ENCODE measurements at regions not wholly inside any gene's neighbourhood (a gene's known extent, or its start where the extent isn't known, plus 50 kb on each side); places are given as distances from the start of the nearest gene placed in this dataset.
A peak's percentile ranks its signal among the peaks of the same experiment; 100 is the strongest.
"Not testable (repeated sequence)": the region's sequence is repeated elsewhere in the genome, so short reads cannot be mapped to it uniquely, and the experiment has no call there.

- DNase-seq, result peak; percentile 39
Measured at GRCh38 chr14:30270200-30271161, 288.5 kb upstream of the G2E3 start.

DNA sequence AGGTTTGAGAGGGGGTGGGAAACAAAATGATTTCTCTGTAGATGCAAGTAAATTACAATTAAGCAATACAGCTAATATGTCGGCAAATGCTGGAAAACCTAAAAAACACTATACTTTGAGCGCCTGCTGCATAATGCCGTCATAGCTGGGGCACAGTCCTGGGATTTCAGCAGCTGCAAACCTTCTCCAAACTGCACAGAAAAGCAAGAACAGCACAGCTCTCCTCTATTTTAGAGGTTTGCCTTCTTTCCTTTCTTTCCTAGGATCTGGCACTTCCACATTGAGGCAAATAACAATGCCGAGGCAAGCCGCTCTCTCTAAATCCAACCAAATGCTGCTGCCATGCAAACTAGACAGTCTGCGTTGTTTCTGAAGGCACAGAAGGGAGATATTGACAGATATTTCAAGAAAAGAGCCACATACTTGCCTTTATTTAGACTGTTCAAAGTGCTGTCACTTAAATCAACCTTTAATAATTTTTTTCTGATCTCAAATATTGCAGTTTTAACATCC is 287.1 kb upstream of the G2E3 start:
- no peak for DNase-seq

- no peak for DNase-seq
Measured at GRCh38 chr14:30272848-30273832, 285.8 kb upstream of the G2E3 start.

DNA sequence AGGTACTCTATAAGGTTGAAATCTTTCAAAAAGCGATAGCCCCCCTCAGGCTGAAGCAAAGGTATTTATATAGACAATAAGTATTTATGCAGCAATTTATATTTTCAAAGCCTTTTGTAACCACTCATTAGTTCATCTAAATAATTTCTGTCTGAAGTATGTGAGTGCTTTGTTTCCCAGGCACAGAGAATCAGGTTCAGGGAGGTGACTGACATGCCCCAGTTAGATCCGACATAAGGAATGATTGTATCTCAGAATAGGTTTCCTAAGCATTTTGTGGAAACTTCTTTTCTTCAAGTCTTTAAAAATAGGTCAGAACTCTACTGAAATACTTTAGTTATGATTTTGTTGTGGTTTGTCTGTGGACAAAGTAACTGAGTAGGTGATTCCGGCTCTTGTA is 283.4 kb upstream of the G2E3 start:
- no peak for DNase-seq

DNA sequence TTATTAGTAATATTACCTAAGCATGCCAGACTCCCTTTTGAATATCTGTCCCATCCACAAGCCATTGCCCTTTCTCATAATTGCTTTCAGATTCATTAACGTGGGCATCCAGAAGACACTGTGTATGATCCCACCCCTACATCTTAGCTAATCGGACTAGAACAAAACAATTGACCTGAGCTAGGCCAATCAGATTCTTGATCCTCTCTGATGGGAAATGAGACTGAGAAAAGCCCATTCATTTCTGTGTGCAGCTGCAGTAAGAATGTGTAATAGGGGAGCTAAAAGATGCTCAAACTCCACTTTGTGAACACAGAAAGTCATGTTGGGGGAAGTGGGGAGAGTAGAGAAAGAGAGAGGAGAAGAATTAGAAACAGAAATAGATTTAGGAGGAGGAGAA is 281.7 kb upstream of the G2E3 start:
- no peak for DNase-seq

GRCh38 chr14:30278856-30279255 is 280.1 kb upstream of the G2E3 start:
- DNase-seq, result not testable (repeated sequence)

DNA sequence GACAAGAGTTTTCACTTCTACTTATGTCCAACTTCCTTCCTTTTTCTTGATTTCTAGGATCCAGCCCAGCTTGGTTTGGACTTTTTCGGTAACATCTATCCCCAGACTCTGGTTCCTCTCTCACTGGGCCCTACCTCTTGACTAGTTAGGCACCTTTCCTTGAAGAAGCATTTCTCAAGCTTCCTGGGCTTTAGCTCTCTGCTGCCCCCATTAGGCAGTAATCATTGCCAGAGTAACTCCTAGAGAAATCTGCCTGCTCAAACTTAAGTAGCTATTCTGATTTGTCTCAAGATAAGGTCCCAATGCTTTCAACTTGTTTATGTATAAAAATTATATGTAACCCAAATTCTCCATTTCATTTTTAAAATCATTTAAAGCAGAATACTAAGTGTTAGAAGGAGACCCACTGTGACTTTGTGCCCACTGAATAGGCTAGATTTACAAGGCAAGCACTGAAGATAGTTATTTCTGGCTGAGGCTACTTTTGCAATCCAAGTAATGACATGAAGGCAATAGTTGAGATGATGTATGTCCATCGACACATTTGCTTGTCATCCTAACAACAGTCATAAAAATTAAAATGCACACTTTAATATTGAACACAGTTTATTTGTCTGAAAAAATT is 275.0 kb upstream of the G2E3 start:
- DNase-seq, result no peak

DNA sequence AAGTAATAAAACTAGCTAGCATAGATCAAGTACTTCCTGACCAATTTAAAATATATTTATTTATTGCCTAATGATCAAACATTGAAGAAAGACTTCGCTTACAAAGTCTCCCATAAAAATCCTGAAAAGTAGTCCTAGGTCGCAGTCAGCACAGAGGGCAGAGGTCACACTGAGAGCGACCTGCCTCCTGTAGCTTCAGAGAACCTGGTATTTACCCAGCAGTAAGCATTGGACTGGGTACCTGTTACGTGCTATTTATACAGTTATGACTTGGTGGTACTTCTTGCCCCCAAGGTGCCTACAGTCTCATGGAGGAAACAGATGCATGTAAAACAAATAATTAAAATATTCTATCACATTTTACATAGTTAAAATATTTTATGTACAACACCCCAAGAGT is 274.1 kb upstream of the G2E3 start:
- DNase-seq, result no peak

DNA sequence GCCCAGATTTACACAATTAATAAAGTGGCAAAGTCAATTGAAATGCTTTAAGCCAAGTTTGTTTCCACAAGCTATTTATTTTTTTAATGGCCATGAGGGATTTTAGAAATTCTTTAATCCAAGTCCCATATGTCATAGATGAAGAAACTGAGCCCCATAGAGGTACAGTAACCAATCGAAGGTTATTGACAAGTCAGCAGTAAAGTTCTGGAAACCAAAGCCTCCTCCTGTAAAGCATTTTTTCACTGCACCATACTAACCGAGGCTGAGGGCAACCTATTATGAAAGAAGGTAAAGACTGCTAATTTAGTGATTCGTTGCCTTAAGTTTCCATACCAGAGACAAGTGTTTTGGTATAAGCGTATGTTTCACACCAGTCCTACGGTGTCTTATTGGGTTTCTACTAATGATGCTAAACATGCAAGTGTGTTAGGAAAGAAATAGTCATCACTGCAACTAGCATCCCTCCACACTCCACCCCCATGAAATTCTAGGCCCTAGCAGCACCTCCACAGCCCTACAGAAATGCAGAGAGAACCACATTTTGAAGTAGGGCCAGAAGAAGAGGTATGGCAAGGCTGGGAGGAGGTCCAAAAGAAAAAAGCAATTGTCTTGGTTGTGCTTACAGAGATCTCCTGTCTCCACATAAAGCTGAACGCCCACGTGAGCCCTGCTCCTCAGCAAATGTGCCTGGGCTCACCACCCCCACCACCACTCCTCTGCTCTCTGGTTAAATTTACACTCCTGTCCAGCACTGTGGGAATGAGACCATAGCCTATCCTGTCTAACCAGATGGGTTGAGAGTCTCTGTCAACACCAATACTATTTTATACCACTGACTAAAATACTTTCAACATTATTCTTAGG is 271.1 kb upstream of the G2E3 start:
- DNase-seq, result no peak

- DNase-seq, result no peak
Measured at GRCh38 chr14:30290001-30290400, 269.0 kb upstream of the G2E3 start.

DNA sequence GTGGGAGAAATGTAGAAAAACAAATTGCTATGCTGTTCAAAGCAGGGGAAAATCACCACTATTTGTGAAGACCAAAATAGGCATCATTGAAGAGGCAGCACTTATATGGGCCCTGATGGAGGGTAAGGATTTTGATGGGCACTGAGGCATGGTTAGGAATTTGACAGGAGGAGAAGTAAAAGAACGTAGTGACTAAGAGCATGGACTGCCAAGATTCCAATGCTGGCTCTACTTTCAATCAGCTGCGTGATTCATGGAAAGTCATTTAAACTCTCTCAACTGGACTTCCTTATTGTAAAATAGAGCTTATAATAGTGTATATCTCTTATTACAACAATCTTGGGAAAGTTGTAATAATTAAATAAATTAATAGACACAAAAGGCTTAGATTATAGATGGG is 267.7 kb upstream of the G2E3 start:
- DNase-seq, result no peak

DNA sequence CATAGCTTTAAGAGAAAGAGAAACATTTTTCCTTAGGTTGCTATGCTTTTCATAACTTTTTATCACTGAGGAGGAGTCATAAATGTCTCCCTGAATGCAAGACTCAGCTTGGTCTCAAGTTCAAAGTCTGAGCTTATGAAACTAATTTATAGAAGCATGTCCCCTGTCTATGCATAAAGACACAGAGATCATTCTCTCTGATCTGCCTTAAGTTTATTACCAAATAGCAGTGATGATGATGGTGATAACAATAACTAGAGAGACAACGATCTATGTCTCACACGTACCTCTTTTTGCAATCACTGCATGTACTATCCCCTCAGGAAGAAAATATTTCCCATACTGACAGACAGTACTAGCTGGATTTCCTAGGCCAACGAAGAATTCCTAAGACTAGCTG is 266.4 kb upstream of the G2E3 start:
- DNase-seq, result no peak

GRCh38 chr14:30295980-30296379 is 263.0 kb upstream of the G2E3 start:
- DNase-seq, result no peak

- DNase-seq, result peak; percentile 1
Measured at GRCh38 chr14:30296931-30297405, 262.0 kb upstream of the G2E3 start.

DNA sequence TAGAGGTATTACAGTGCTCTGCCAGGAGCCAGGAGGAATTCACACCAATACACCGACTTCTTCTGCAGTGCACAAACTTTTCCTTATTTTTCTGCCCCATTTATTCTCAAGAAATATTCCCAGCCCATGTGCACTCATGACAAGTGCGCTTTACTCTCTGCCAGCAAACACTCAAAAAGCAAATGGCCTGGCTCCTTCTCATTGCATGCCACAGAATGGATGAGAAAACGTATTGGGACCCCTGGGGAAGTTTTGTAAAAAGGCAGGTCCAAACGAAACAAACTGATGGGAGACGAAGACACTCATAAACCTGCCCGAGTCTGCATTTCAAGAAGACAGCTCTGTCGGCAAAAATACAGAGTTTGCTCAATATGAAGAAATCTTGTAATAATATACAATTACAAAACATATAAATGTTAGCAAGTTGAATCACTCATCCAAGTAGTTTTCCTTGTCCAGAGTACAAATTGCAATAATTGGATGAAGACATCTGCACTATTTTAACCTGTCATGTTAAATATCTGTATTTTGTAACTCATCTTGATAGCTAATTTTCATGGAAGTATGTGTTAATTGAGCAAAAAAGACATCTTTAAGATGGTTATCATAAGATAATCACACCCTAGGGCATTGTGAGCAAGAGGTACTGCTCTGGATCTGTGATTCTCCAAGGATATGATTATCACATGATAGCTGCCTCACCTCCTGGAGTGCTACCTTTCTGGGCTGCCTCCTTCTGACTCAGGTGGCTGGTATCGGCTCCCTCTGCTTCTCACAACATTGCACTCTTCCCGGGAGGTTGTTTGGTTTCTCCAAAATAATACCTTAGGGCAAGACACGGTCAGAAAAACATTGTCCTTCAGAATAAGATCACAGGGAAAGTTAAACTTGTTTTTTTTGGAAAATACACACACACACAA is 260.8 kb upstream of the G2E3 start:
- DNase-seq, result no peak

DNA sequence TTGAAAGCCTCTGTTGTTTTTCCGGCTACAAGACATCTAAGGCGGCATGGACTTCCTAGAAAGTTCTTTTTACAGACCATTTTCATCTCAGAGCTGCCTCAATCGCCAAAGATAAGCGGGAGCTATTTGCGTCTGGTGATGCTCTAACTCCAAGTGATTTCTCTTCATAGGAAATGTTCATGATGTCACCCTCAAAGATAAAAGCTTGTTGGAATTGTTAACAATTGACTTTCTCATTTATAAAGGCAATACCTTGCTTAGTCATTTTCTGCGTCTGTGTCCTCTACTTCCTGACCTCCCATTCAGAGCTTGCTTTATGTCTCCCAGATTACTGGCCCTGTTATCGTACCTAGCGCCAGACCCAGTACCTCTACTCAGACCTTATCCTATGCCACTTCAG is 259.0 kb upstream of the G2E3 start:
- DNase-seq, result no peak

DNA sequence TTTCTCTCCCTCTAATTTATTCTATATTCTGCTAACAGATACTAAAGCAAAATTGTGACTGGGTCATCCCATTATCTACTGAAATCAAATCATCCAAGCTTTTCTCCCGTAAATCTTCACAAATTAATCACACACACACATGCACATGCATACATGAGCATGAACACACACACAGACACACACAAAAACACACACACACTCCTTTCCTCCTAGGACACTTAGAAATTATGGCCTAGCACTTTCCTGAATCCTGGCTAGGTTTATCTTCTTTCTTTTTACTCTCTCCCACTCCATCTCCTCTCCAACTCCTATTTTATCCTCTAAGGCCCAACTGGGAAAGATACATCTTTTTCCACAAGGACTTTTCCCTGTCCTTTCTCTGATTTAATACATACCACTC is 255.6 kb upstream of the G2E3 start:
- DNase-seq, result no peak

DNA sequence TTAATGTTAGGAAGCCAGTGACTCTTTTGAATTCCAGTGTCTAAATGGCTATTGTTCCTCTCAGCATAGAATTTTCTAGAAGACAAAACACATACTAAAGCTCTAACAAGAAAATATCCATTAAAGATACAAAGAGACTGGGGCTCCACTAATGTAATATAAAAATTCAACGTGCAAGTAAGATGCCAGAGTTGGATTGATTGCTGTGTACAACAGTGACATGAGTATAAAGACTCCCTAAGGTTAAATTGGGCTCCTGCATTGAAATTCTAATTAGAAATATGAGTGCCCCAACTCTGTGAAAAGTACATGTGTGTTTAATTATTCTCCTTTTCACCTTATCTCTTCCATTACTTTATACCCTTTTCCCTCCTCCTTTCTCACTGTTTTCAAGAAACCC is 253.6 kb upstream of the G2E3 start:
- DNase-seq, result no peak

GRCh38 chr14:30309405-30309804 is 249.6 kb upstream of the G2E3 start:
- DNase-seq, result no peak

DNA sequence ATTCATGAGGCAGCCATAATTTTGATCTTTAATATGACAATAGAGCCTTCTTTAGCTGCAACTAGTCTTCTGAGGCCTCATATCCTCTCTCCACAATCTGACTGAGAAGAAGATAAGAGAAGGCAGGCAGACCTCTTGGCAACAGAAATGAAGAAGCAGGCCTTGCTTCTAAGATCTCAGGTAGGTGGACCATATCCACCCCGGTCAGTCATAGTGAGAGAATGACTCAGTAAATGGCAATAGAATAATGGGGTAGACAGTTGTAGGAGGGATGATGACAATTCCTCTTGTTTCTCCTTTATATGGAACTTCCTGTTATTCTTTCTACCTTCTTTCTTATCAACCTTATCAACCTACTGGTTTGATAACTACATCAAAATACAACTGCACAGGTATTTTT is 246.7 kb upstream of the G2E3 start:
- DNase-seq, result no peak

DNA sequence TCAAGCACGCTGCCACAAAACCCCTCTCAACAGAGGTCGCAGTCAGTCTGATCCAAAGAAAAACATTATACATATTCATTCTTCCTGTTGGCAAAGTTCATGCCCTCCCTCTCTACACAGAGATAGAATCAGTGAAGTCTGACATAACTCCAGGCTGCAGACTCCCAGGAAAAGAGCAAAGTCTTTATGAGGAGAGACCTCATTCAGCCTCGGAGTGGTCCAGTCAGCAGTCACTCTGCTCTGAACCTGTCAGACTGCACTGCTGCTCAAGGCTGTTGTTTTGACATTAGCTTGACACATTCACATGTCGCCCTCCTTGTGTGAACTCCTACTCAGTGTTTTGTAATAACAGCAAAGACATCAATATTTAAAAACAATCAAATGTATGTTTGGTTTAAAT is 241.2 kb upstream of the G2E3 start:
- no peak for DNase-seq

Data from CD4-positive, alpha-beta T cell treated with Interleukin-21 for 1 hour (primary cell).